C1 segment of cervical spinal cord (tissue), 14 donors: ENCODE measurements at regions not wholly inside any gene's neighbourhood (a gene's known extent, or its start where the extent isn't known, plus 50 kb on each side); places are given as distances from the start of the nearest gene placed in this dataset.

ENCODE experiments used
- DNase-seq, 14 donors: peaks; one replicate each; lab custom pipeline; 2025; lab: John Stamatoyannopoulos, UW

DNA sequence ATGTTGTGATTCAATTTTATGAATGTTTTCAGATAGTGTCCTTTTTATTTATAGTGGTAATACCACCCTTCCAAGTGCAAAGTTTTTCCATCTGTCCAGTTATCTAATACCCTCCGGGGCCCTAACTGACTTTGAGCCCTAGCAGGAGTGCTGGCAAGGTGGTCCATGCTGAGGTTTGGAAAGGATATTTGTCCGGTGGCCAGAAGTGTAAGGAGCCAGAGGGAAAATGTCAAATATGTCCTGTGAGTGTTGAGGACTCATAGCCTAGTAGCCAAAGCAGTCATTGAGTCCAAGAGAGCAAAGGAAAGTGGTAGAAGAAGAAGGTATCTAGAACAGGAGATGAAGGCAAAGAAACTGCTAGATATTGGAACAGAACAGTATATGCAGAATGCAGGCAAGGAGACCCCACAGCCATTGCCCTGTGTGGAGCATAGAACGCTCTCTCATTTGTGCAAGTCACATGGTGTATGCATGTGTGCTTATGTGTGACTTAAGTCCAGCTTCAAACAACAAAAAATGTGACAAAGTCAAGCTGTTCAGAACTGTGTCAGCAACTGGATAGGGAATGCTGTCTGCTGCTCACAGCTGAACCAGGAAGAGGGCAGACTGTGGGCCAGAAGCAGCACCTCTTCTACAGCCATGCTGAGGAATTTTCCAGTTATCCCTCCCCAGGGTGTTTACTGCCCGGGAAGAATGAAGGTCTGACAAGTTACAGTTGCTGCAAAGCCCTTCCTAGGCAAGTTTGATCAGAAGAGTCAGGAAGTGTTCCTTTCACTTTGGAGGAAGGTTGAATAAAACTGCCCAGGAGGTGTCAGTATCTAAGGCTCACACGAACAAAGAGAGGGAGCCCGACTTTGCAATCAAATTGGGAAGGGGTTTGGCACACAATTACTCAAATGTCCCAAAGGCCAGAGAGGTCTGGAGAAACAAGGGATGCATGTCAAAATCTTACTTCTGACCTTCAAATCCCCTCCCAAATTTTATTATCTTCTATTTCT lies 463.3 kb upstream of the DMAC1 start:
- DNase-seq = peak in 1 of 14 donors; percentile 77

- DNase-seq = no peak
These were observed 462.2 kb upstream of the DMAC1 start for GRCh38 chr9:8261737-8262136.

- peak in 1 of 14 donors; percentile 14 for DNase-seq
These were observed 459.4 kb upstream of the DMAC1 start for GRCh38 chr9:8259028-8259427.

DNA sequence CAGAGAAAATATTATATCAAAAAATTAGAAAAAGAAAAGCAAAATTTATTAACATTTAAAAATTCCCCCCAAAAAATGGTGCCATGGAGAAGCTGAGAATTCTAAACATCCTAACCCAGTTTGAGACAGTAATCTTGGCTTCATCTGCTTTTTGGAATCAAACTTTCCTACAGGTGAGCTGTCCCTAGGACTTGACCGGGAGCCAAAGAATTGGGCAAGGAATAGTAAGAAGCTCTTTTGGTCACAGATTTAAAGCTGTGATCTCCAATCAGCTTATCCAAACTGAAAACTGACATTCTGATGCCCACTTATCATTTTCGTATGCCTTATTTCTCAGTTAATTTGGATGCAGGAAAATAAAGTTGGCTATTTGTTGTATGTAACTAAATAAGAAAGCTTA lies 457.3 kb upstream of the DMAC1 start:
- DNase-seq = peak in 1 of 14 donors; percentile 37

- no peak for DNase-seq
These were observed 456.3 kb upstream of the DMAC1 start for GRCh38 chr9:8255850-8256249.

GRCh38 chr9:8254541-8254940 lies 455.0 kb upstream of the DMAC1 start:
- no peak for DNase-seq

- no peak for DNase-seq
These were observed 452.9 kb upstream of the DMAC1 start for GRCh38 chr9:8252445-8252844.

GRCh38 chr9:8251566-8251965 lies 452.0 kb upstream of the DMAC1 start:
- DNase-seq = peak in 1 of 14 donors; percentile 86

DNA sequence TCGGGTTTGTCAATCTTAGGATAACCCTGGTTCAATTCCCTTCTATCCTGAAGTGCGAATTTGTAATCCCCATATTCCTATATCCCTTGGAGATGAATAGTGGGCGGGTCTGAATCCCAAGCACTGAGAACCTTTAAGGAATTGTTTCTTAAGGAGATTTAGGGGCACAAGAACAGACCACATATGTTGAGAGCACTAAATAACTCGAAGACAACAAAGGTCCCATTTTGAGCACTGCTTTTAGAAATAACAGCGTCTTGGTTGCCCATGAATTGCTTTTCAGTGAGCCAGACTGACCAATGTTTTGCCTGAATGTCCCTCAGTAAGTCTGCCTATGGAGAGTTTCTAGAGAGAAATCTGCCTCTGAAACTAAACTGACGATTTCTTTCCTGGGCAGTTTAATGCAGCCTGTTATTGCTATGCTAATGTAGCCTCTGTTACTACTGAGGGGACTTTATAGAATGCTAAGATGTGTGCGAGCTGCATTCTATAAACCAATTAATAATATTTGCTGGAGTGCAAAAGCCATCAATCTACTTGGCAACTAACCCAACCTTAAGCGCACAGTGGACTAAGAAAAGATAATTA lies 445.0 kb upstream of the DMAC1 start:
- DNase-seq = no peak

DNA sequence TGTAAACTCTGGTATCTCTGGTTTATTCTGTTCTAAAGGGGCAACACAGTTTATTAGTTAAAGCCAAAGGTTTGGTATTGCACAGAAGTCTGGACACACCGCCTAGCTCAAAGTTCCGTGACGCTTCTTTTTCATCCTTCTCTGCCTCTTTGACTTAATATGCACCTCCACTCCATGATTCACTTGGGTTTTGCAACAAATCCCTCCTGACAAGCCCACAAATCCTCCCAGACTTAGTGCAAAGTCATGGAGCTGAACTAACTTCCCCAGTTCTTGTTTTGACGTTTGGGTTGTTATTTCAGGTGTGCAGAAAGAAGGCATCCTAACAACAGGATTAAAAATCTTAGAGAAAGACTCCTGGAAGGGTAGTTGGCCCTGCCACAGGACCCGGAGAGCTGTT lies 441.6 kb upstream of the DMAC1 start:
- DNase-seq = no peak

- no peak for DNase-seq
These were observed 437.5 kb upstream of the DMAC1 start for GRCh38 chr9:8237096-8237495.

DNA sequence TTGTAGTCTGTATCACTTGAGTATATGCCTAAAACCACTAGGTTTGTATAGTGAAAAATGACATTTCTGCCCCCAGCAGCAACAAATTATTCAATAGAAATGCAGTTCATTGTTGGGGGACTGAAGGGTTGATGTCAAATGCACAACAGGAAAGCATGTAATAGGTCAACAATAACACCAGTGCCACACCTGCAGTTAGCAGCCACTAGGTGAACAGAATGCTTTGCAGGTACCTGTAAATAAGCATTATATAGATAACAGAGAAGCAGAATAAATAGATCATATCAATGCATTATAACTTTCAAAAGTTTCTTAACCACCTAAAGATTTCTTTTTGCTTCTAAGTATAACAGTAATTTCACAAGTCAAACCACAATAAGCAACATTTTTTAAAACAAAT lies 435.9 kb upstream of the DMAC1 start:
- DNase-seq = no peak

- DNase-seq = peak in 1 of 14 donors; percentile 71
These were observed 434.7 kb upstream of the DMAC1 start for GRCh38 chr9:8234316-8234715.

DNA sequence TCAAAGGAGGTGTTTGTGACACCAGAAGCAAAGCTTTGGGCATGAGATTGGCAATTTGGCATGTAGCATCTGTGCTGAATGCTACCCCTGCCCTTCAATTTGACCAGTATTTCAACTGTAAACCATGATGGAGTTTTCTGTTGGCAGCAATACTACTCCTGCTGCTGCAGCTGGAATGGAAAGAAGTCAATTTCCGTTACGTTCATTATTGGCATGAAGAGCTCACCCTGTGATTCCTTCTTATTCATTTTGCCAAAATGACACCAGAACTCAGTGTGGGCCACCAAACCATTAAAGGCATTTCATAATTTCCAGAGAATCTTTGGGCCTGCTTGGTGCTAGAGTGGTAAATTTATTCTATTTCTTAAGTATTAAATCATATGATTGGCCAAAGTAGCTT lies 433.1 kb upstream of the DMAC1 start:
- no peak for DNase-seq

GRCh38 chr9:8229226-8229625 lies 429.6 kb upstream of the DMAC1 start:
- DNase-seq = no peak

- peak in 1 of 14 donors; percentile 66 for DNase-seq
These were observed 424.8 kb upstream of the DMAC1 start for GRCh38 chr9:8224381-8224801.

GRCh38 chr9:8223861-8224260 lies 424.3 kb upstream of the DMAC1 start:
- DNase-seq = peak in 1 of 14 donors; percentile 55

DNA sequence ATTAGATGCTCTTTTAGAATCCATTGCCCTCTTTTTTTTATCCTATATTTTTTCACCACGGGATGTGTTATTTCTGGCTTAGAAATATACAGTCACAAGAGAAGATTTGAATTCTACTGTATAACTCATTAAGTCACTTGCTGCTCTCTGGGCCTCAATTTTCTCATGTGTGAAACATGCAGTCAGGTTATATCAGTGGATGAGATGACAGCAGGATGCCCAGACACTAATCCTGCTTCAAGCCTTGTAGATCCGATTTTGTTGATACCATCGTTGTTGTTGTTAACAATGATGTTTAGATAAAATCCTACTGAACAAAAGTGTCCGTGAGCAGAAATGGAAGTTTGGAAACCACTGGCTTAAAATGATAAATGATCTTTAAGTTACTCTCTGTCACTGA lies 421.9 kb upstream of the DMAC1 start:
- DNase-seq = no peak

DNA sequence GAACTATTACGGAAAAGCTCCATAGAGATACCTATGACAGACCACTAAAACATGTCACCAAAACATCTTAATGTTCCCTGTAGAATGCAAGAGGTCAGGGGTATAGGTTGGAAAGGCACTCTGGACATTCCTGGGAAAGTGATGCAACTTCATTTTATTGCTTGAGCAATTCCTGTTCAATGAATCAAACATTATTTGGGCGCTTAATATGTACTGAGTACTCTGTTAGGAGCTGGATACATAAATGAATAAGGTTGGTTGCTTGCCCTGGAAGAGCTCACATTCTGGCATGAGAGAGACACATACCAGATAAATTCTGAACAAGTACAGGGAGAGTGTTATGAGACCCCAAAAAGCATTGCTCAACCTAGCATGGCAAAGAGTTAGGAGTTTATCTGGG lies 408.9 kb upstream of the DMAC1 start:
- no peak for DNase-seq

DNA sequence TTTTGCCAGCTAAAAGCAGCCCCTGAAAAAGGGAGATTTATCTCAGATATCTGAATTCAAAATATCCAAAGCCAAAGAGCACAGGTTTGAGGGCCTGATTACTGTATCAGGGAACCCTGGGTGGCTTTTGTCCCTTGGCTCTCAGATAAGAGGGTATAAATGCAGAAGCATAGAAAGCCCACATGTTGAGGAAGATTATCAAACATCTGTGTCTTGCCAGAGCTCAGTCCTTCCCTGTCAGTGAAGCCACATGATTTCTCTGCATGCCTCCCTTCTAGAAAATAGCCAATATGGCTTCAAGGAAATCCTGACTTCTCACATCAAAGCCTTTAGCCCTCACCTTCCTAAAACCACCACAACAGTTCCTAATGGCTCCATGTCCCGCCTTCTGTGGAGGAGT lies 408.0 kb upstream of the DMAC1 start:
- DNase-seq = no peak

DNA sequence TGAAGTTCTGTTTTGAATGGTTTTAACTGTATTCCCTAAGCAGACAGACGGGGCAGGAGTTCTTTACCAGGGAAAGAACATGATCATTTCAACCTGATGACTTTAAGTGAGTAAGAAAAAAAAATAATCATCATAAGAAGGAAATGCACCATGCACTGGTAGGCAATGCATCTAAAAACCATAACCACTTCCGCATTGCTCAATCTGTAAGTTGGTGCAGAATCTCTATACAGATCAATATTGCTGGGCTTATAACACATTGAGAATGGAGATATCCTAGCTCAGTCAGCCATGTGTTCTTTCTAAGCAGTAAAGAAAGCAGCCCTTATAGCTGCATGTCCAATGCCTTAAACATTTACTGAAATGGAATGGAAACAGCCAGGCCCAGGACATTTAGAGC lies 407.1 kb upstream of the DMAC1 start:
- no peak for DNase-seq

DNA sequence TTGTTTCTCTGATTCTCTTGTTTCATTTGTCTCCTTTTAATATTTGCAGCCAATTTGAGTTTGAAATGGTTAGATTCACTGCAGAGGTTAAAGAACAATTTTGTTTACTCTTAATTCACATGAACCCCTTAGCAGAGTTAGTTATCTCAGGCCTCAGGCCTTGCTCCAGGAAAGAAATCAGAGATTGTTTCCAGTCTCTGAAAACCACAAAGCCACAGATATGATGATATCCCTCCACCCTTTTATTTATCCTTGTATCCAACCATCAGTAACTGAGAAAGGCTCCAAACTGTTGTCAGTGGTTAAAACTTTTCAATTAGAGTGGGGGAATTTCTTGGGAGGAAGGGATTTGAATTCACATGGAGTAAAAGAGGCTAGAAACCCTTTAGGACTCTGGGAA lies 406.0 kb upstream of the DMAC1 start:
- no peak for DNase-seq

- DNase-seq = no peak
These were observed 390.3 kb upstream of the DMAC1 start for GRCh38 chr9:8189881-8190280.
